HepG2 (cell line): ENCODE measurements at regions not wholly inside any gene's neighbourhood (a gene's known extent, or its start where the extent isn't known, plus 50 kb on each side); places are given as distances from the start of the nearest gene placed in this dataset.

Experiments used
- ATAC-seq: fragments of 200-7000 bp; cut with Tn5 transposase; 3 replicates; pipeline ENCODE4 v1.9.1; 2020; ENCODE audit warnings: mild to moderate bottlenecking, moderate library complexity
- BruUV-seq: library from RNA; stranded (reverse); fragments of 400-500 nt; replicated peaks from 2 replicates; lab custom pipeline; 2021; lab: Mats Ljungman, UMichigan
- CTCF ChIA-PET: fragments of 300-600 bp; formaldehyde crosslinking; extraction: SDS; loops from one replicate; lab custom pipeline; 2021; ENCODE audit warnings: low total read pairs, inconsistent platforms, low intra/inter-chr PET ratio; lab: Yijun Ruan, JAX
- POLR2A ChIA-PET: fragments of 350-600 bp; sonication (Branson Sonifier 250); formaldehyde crosslinking; loops from one replicate; lab custom pipeline; 2020; ENCODE audit warnings: antibody characterized with exemption, inconsistent platforms; lab: Yijun Ruan, JAX
- DNase-seq: peaks from one replicate; pipeline ENCODE4 v3.0.0-alpha.2; 2015; ENCODE audit warnings: low spot score
- FAIRE-seq: peaks from 3 replicates; lab custom pipeline; 2011; peaks lifted over from hg19 to GRCh38; lab: Jason Lieb, UNC
- H2AFZ ChIP-seq: one replicate; pipeline ENCODE4 v1.6.1; 2011; ENCODE audit warnings: low read length, inconsistent platforms
- H3K27ac ChIP-seq: fragments of 300-600 bp; 3 replicates; pipeline ENCODE4 v1.8.0; 2011; ENCODE audit warnings: mixed run types, mild to moderate bottlenecking, mixed read lengths, low read length, inconsistent platforms; ENCODE audit not compliant: insufficient read depth; ENCODE audit errors: extremely low read length
- H3K27me3 ChIP-seq, 2 experiments: fragments of 200-600 bp in 1 of 2; 2 replicates in 1 of 2; 3 replicates in 1 of 2; pipeline versions ENCODE4 v1.6.0 to v1.8.0; 2011; ENCODE audit warnings: low read length in 2 of 2, mild to moderate bottlenecking in 2 of 2, moderate library complexity in 2 of 2, inconsistent platforms in 1 of 2; ENCODE audit not compliant: insufficient read depth in 2 of 2, control insufficient read depth in 1 of 2
- H3K36me3 ChIP-seq, 2 experiments: fragments of 200-600 bp in 1 of 2; replicated peaks in 1 of 2; 2 replicates in 1 of 2; 3 replicates in 1 of 2; pipeline versions ENCODE4 v1.5.1 to v1.8.0; 2011; ENCODE audit warnings: low read length in 2 of 2, inconsistent platforms in 1 of 2; ENCODE audit not compliant: insufficient read depth in 2 of 2, control insufficient read depth in 1 of 2
- H3K4me1 ChIP-seq: 2 replicates; pipeline ENCODE4 v1.5.1; 2012; ENCODE audit warnings: low read length, inconsistent platforms; ENCODE audit not compliant: insufficient read depth
- H3K4me2 ChIP-seq: 2 replicates; pipeline ENCODE4 v1.6.0; 2011; ENCODE audit warnings: low read depth, low read length, inconsistent platforms
- H3K4me3 ChIP-seq, 3 experiments: fragments of 200-600 bp in 1 of 3; sonication (generic), shearing (Covaris generic) in 1 of 3; replicated peaks in 1 of 3; 2 replicates each; pipeline ENCODE4 v1.5.1; 2011 to 2016; ENCODE audit warnings: low read length in 3 of 3, inconsistent platforms in 2 of 3, low read depth in 2 of 3, mild to moderate bottlenecking in 2 of 3, control low read depth in 1 of 3, mixed read lengths in 1 of 3; ENCODE audit not compliant: insufficient read depth in 1 of 3
- H3K79me2 ChIP-seq: one replicate; pipeline ENCODE4 v1.6.1; 2011; ENCODE audit warnings: low read length, inconsistent platforms; ENCODE audit not compliant: insufficient read depth
- H3K9ac ChIP-seq: 2 replicates; pipeline ENCODE4 v1.6.0; 2011; ENCODE audit warnings: mild to moderate bottlenecking, low read depth, low read length, inconsistent platforms; ENCODE audit not compliant: insufficient read depth
- H3K9me3 ChIP-seq: 2 replicates; pipeline ENCODE4 v1.5.1; 2012; ENCODE audit warnings: mild to moderate bottlenecking, low read length
- H4K20me1 ChIP-seq: 2 replicates; pipeline ENCODE4 v1.6.0; 2011; ENCODE audit warnings: inconsistent platforms, mild to moderate bottlenecking, low read length, moderate library complexity; ENCODE audit not compliant: insufficient read depth
- ATAD3A ChIP-seq: sonication (generic); formaldehyde crosslinking; IDR thresholded peaks from 2 replicates; pipeline ENCODE4 v1.4.0; 2020; ENCODE audit warnings: missing genetic modification reagents
- CHD2 ChIP-seq: IDR thresholded peaks from 2 replicates; pipeline ENCODE4 v1.6.1; 2011; ENCODE audit warnings: low read depth, low read length, improper control_type of control experiment
- KDM1A ChIP-seq: IDR thresholded peaks from 2 replicates; pipeline ENCODE4 v1.6.1; 2016; ENCODE audit warnings: missing compliant biosample characterization
- MBNL3 ChIP-seq: fragments of 250-450 bp; sonication (Bioruptor Pico); conservative IDR thresholded peaks from 2 replicates; pipeline ENCODE4 v1.8.0; 2022; ENCODE audit warnings: mild to moderate bottlenecking, inconsistent platforms
- NFYB ChIP-seq: sonication (generic); formaldehyde crosslinking; IDR thresholded peaks from 2 replicates; pipeline ENCODE4 v1.4.0; 2020; ENCODE audit warnings: missing genetic modification reagents
- PCBP1 ChIP-seq: fragments of 200-400 bp; formaldehyde crosslinking; IDR thresholded peaks from 2 replicates; pipeline ENCODE4 v1.6.1; 2017; ENCODE audit warnings: mild to moderate bottlenecking, low read depth, low read length, borderline replicate concordance
- SAP130 ChIP-seq: IDR thresholded peaks from 2 replicates; pipeline ENCODE4 v1.6.1; 2016; ENCODE audit warnings: low read depth
- SRF ChIP-seq: IDR thresholded peaks from 2 replicates; pipeline ENCODE4 v1.6.1; 2011; ENCODE audit warnings: mild to moderate bottlenecking, low read depth, low read length, moderate library complexity
- ZNF101 ChIP-seq: sonication (generic); formaldehyde crosslinking; IDR thresholded peaks from 2 replicates; pipeline ENCODE4 v1.4.0; 2020; ENCODE audit warnings: mild to moderate bottlenecking, low read depth, missing genetic modification reagents, borderline replicate concordance
- ZNF12 ChIP-seq: sonication (generic); formaldehyde crosslinking; IDR thresholded peaks from 2 replicates; pipeline ENCODE4 v1.5.0; 2020; ENCODE audit warnings: missing genetic modification reagents
- ZNF296 ChIP-seq: sonication (generic); formaldehyde crosslinking; conservative IDR thresholded peaks from 2 replicates; pipeline ENCODE4 v1.5.0; 2020; ENCODE audit warnings: mild to moderate bottlenecking, missing genetic modification reagents
- ZNF446 ChIP-seq: sonication (generic); formaldehyde crosslinking; IDR thresholded peaks from 2 replicates; pipeline ENCODE4 v1.5.0; 2020; ENCODE audit warnings: mild to moderate bottlenecking, missing genetic modification reagents
- WGBS: methylation state at CpG from one replicate; pipeline ENCODE4 v1.1.6; 2017; ENCODE audit warnings: low lambda C conversion rate; 5-methylcytosine and 5-hydroxymethylcytosine counted together
- in situ Hi-C: cut with HindIII; loops from 2 replicates; pipeline ENCODE4 v1.10.0; 2017; ENCODE audit warnings: low pct_unique_long_range_greater_than_20kb; ENCODE audit not compliant: extremely low pct_ligation_motif_present
- intact Hi-C: fragments of 100-400 bp; cut with micrococcal nuclease; formaldehyde crosslinking; loops from one replicate; pipeline ENCODE4 v1.10.0; 2022; ENCODE audit not compliant: unreplicated experiment
- TF ChIP-seq, protein P1 (sequence below): sonication (generic); formaldehyde crosslinking; IDR thresholded peaks from 2 replicates; pipeline ENCODE4 v1.4.0; 2020; ENCODE audit warnings: missing genetic modification reagents
- TF ChIP-seq, protein P2 (sequence below), 2 experiments: sonication (generic) in 1 of 2; formaldehyde crosslinking in 1 of 2; IDR thresholded peaks; 2 replicates each; pipeline versions ENCODE4 v1.5.1 to v1.6.1; 2011 to 2020; ENCODE audit warnings: borderline replicate concordance in 1 of 2, low read depth in 1 of 2, low read length in 1 of 2, mild to moderate bottlenecking in 1 of 2, missing genetic modification reagents in 1 of 2, moderate library complexity in 1 of 2

DNA sequence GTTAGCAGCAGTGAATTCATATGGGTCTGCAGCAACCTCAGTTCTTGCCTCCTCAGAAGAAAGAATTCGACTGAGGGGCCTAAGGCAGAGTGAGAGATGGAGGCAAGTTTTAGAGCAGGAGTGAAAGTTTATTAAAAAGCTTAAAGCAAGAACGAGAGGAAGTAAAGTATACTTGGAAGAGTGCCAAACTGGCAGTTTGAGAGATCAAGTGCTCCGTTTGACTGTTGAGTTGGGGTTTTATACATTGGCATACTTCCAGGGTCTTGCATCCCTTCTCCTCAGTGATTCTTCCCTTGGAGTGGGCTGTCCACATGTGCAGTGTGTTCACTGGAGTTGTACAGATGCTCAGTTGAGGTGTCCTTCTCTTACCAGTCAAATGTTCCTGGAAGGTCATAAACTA, 203.6 kb downstream of the SPATA31D1 start:
- H4K20me1 ChIP-seq: no peaks in the 10 kb centered on the region
- 5% methylated on average over 3 of the region's 3 CpGs for WGBS
- no peak for DNase-seq
- H3K27me3 ChIP-seq: no peaks in the 10 kb centered on the region
- no peak for FAIRE-seq
- TF ChIP-seq ZNF101 (CRISPR knock-in tag) (no peak), SRF (no peak), ZNF296 (CRISPR knock-in tag) (no peak)
- TF ChIP-seq, protein P1, sequence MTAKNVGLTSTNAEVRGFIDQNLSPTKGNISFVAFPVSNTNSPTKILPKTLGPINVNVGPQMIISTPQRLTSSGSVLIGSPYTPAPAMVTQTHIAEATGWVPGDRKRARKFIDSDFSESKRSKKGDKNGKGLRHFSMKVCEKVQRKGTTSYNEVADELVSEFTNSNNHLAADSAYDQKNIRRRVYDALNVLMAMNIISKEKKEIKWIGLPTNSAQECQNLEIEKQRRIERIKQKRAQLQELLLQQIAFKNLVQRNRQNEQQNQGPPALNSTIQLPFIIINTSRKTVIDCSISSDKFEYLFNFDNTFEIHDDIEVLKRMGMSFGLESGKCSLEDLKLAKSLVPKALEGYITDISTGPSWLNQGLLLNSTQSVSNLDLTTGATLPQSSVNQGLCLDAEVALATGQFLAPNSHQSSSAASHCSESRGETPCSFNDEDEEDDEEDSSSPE (CRISPR knock-in tag): no peak
- intact Hi-C loops: no loop called here
- no peaks in the 10 kb centered on the region for H3K4me1 ChIP-seq
- ATAC-seq: no peak
- no peak overlapping the region for H3K4me2 ChIP-seq
- no peaks in the 10 kb centered on the region for H3K79me2 ChIP-seq
- H2AFZ ChIP-seq: no peak overlapping the region
- CTCF ChIA-PET: no interaction called here
- no peak overlapping the region for H3K27ac ChIP-seq
- POLR2A ChIA-PET: no interaction called here
- H3K9ac ChIP-seq: no peak overlapping the region
- no peaks in the 10 kb centered on the region for H3K36me3 ChIP-seq
- no peak overlapping the region for H3K4me3 ChIP-seq
- no TSS peak for BruUV-seq
- no peaks in the 10 kb centered on the region for H3K9me3 ChIP-seq
- in situ Hi-C loops: no loop called here

DNA sequence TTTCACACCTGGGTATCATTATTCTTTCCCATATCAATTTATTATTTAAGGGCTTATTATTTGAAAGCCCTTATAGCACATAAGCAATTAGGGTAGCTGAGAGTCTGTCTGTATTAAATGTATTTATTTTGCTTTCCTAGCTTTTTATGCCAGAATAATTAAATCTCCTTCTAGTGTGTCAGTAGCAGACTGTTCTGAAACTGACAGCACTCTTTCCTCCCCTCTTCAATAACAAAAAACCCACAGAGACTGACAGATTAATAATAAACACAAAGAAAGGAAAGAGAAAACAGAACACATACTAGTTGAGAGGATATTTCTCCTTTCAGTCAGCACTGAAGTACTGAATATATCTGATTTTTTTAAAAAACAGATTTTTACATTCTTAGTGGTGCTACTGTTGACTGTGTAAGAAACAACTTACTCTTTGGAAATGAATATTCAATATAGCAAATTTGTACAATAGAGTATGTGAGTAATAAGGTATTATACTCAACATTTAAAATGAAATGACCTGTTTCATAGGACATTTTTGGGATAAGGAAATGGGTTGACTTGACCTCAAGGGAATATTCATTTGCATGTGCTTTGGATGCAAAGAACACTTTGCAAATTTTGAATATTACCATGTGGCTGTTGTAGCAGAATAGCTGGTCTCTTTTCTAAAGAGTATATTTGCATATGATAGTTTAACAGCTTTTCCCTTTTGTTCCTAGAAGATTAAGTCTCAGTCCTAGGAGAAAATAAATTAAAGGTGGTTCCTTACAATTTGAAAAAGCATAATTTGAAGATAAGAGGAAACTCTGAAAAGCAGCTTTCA, 208.3 kb downstream of the SPATA31D1 start:
- ChIA-PET CTCF (no interaction called here), POLR2A (no interaction called here)
- intact Hi-C loops (no loop called here), in situ Hi-C loops (no loop called here)
- Histone ChIP-seq H4K20me1 (no peaks in the 10 kb centered on the region), H3K4me3 (no peak overlapping the region), H3K4me2 (no peak overlapping the region), H3K27me3 (no peaks in the 10 kb centered on the region), H2AFZ (no peak overlapping the region), H3K27ac (no peak overlapping the region), H3K36me3 (no peaks in the 10 kb centered on the region), H3K4me1 (no peaks in the 10 kb centered on the region), H3K9ac (no peak overlapping the region), H3K79me2 (no peaks in the 10 kb centered on the region), H3K9me3 (no peaks in the 10 kb centered on the region)
- no peak for ATAC-seq
- TF ChIP-seq PCBP1: no peak
- TF ChIP-seq SAP130 (CRISPR knock-in tag): no peak
- TF ChIP-seq, protein P2, sequence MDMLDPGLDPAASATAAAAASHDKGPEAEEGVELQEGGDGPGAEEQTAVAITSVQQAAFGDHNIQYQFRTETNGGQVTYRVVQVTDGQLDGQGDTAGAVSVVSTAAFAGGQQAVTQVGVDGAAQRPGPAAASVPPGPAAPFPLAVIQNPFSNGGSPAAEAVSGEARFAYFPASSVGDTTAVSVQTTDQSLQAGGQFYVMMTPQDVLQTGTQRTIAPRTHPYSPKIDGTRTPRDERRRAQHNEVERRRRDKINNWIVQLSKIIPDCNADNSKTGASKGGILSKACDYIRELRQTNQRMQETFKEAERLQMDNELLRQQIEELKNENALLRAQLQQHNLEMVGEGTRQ (IDR thresholded peaks at IDR 0.05; ENCODE audit: low read depth, low read length): no peak
- TF ChIP-seq, protein P2 (CRISPR knock-in tag; IDR thresholded peaks at IDR 0.05; ENCODE audit: borderline replicate concordance): no peak
- TF ChIP-seq ZNF12: no peak
- no peak for TF ChIP-seq ATAD3A (CRISPR knock-in tag)
- no peak for TF ChIP-seq MBNL3 (CRISPR knock-in tag)
- TF ChIP-seq NFYB (CRISPR knock-in tag): no peak
- TF ChIP-seq KDM1A: no peak
- no peak for TF ChIP-seq ZNF446 (CRISPR knock-in tag)
- no peak for TF ChIP-seq CHD2
- FAIRE-seq: no peak
- no peak for DNase-seq
- no TSS peak for BruUV-seq
